Calu3 (cell line): ENCODE measurements at regions not wholly inside any gene's neighbourhood (a gene's known extent, or its start where the extent isn't known, plus 50 kb on each side); places are given as distances from the start of the nearest gene placed in this dataset.

Source experiments
- BruUV-seq: library from RNA; stranded (reverse); fragments of 400-500 nt; replicated peaks from 2 replicates; lab custom pipeline; 2021; lab: Mats Ljungman, UMichigan
- CTCF ChIA-PET: fragments of 300-600 bp; sonication (Branson Sonifier 250); formaldehyde crosslinking; loops from one replicate; lab custom pipeline; 2022; ENCODE audit warnings: antibody characterized with exemption; lab: Charles Lee
- DNase-seq: peaks from one replicate; pipeline ENCODE4 v3.0.0; 2022
- H3K27ac Mint-ChIP-seq: one replicate; pipeline ENCODE4 v1.8.0; 2022; ENCODE audit warnings: mixed read lengths; ENCODE audit not compliant: unreplicated experiment
- H3K27me3 Mint-ChIP-seq: one replicate; pipeline ENCODE4 v1.8.0; 2022; ENCODE audit warnings: mixed read lengths; ENCODE audit not compliant: unreplicated experiment
- H3K36me3 Mint-ChIP-seq: one replicate; pipeline ENCODE4 v1.8.0; 2022; ENCODE audit warnings: mild to moderate bottlenecking, moderate library complexity, mixed read lengths; ENCODE audit not compliant: insufficient read depth, unreplicated experiment
- H3K4me1 Mint-ChIP-seq: one replicate; pipeline ENCODE4 v1.8.0; 2022; ENCODE audit warnings: mild to moderate bottlenecking, low read depth, mixed read lengths; ENCODE audit not compliant: unreplicated experiment
- H3K4me3 Mint-ChIP-seq: one replicate; pipeline ENCODE4 v1.8.0; 2022; ENCODE audit warnings: mild to moderate bottlenecking, low read depth, moderate library complexity, mixed read lengths; ENCODE audit not compliant: unreplicated experiment
- H3K9me3 Mint-ChIP-seq: one replicate; pipeline ENCODE4 v1.8.0; 2022; ENCODE audit warnings: low read depth, mixed read lengths; ENCODE audit not compliant: unreplicated experiment
- intact Hi-C: fragments of 100-400 bp; cut with micrococcal nuclease; formaldehyde crosslinking; loops from one replicate; pipeline ENCODE4 v1.10.0; 2022; ENCODE audit not compliant: unreplicated experiment
- TF ChIP-seq, protein P1 (sequence below): fragments of 200-600 bp; IDR thresholded peaks from one replicate; pipeline ENCODE4 v1.8.0; 2022; ENCODE audit warnings: antibody characterized with exemption; ENCODE audit not compliant: unreplicated experiment

DNA sequence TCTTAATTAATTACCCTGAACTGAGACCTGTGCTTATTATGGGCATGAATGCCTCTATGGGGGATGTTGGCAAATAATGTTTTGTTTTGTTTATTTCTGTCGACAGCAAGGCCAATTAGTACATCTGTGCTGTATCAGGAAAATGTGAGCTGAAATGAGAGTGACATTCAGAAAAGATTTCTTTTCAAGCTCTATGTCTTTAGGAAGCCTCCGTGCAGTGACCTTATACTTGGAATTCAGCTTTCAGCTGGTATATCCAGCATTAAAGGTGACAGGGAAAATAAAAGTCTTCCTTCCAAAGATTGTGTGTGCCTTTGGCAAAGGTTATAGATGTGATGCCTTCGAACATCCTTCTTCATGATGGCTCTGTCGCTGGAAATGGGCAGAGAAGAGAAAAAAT lies 1061.1 kb downstream of the SORCS3 start:
- H3K4me1 Mint-ChIP-seq = no peaks in the 10 kb centered on the region
- H3K27me3 Mint-ChIP-seq = no peaks in the 10 kb centered on the region
- no peak overlapping the region for H3K4me3 Mint-ChIP-seq
- TF ChIP-seq, protein P1, sequence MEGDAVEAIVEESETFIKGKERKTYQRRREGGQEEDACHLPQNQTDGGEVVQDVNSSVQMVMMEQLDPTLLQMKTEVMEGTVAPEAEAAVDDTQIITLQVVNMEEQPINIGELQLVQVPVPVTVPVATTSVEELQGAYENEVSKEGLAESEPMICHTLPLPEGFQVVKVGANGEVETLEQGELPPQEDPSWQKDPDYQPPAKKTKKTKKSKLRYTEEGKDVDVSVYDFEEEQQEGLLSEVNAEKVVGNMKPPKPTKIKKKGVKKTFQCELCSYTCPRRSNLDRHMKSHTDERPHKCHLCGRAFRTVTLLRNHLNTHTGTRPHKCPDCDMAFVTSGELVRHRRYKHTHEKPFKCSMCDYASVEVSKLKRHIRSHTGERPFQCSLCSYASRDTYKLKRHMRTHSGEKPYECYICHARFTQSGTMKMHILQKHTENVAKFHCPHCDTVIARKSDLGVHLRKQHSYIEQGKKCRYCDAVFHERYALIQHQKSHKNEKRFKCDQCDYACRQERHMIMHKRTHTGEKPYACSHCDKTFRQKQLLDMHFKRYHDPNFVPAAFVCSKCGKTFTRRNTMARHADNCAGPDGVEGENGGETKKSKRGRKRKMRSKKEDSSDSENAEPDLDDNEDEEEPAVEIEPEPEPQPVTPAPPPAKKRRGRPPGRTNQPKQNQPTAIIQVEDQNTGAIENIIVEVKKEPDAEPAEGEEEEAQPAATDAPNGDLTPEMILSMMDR = no peak
- H3K27ac Mint-ChIP-seq = no peak overlapping the region
- intact Hi-C loops = no loop called here
- DNase-seq = no peak
- no peaks in the 10 kb centered on the region for H3K36me3 Mint-ChIP-seq
- CTCF ChIA-PET = no interaction called here
- BruUV-seq = no TSS peak
- peaks cover 4% of the 10 kb centered on the region for H3K9me3 Mint-ChIP-seq

DNA sequence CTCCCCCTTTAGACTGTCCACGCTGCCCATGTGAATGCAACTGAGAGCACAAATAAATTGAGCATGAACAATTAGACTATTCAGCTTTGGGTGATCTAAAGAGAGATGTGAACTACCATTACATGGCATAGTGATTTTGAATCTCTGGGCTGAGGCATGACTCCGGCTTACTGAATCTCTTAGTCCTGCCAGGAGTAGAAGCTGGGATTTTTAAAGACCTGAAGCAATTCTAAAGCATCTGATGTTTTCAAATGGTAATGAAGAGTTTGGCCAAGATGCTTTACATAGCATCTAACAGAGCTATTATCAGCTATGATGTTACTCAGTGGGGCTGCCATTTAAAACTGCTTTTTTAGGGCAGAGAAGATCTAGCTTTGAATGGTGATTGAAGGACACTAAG lies 1059.1 kb downstream of the SORCS3 start:
- no peak overlapping the region for H3K27ac Mint-ChIP-seq
- no TSS peak for BruUV-seq
- H3K27me3 Mint-ChIP-seq = no peaks in the 10 kb centered on the region
- CTCF ChIA-PET = no interaction called here
- no peaks in the 10 kb centered on the region for H3K36me3 Mint-ChIP-seq
- no peak for DNase-seq
- TF ChIP-seq, protein P1 = no peak
- H3K4me3 Mint-ChIP-seq = no peak overlapping the region
- no peaks in the 10 kb centered on the region for H3K4me1 Mint-ChIP-seq
- peaks cover 4% of the 10 kb centered on the region for H3K9me3 Mint-ChIP-seq
- intact Hi-C loops = no loop called here

DNA sequence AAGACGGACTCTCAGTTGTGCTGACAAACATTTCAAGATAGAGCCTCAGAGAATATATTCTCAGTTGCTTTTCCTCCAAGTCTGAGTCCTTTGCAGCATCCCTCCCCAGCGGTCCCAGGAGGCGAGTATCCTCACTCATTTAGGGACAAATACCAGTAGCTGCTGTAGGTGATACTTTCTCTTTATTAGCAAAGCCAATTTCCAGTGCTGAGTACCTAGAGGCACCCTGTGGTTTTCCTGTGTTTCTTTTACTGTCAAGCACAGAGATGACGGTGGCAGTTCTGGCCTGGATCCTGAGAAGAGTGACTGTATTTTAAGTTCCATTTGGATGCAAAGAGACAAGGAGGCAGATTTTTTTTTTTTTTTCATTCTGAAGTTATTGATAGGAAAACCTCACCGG lies 1058.4 kb downstream of the SORCS3 start:
- CTCF ChIA-PET = no interaction called here
- Mint-ChIP-seq H3K4me3 (no peak overlapping the region), H3K9me3 (peaks cover 4% of the 10 kb centered on the region), H3K36me3 (no peaks in the 10 kb centered on the region), H3K27me3 (no peaks in the 10 kb centered on the region), H3K27ac (no peak overlapping the region), H3K4me1 (no peaks in the 10 kb centered on the region)
- TF ChIP-seq, protein P1 = no peak
- DNase-seq = no peak
- BruUV-seq = no TSS peak
- intact Hi-C loops = no loop called here

DNA sequence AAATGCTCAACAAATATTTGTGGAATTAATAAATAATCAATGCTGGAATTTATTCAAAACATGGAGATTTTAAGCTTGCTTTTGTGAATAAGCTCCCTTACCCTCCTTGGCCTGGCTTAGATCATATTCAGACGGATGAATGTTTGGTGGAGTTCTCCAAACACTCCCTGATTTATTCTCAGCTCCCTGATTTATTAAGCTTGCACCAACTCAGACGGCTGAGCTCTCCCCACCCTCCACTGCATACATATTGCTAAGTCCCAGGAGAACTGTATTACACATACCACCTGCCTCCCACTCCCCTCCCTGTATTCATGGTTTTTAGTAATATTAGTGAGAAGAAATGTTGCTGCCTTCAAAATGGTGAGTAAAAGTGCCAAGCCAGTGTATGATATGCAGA lies 1057.5 kb downstream of the SORCS3 start:
- H3K4me3 Mint-ChIP-seq = no peak overlapping the region
- intact Hi-C loops = no loop called here
- H3K9me3 Mint-ChIP-seq = peaks cover 4% of the 10 kb centered on the region
- TF ChIP-seq, protein P1 = no peak
- BruUV-seq = no TSS peak
- H3K27ac Mint-ChIP-seq = no peak overlapping the region
- no peaks in the 10 kb centered on the region for H3K4me1 Mint-ChIP-seq
- H3K36me3 Mint-ChIP-seq = no peaks in the 10 kb centered on the region
- DNase-seq = no peak
- CTCF ChIA-PET = no interaction called here
- H3K27me3 Mint-ChIP-seq = no peaks in the 10 kb centered on the region
